HEK293T (cell line): ENCODE measurements at regions not wholly inside any gene's neighbourhood (a gene's known extent, or its start where the extent isn't known, plus 50 kb on each side); places are given as distances from the start of the nearest gene placed in this dataset.

Experiments
- BHLHE40 ChIP-seq: fragments of 450-650 bp; IDR thresholded peaks from 2 replicates; pipeline ENCODE4 v1.6.1; 2016; ENCODE audit warnings: mild to moderate bottlenecking, moderate library complexity, borderline replicate concordance
- FOXM1 ChIP-seq: fragments of 450-650 bp; IDR thresholded peaks from 2 replicates; pipeline ENCODE4 v1.6.1; 2017; ENCODE audit warnings: mild to moderate bottlenecking, borderline replicate concordance
- HDGF ChIP-seq: fragments of 450-650 bp; IDR thresholded peaks from 2 replicates; pipeline ENCODE4 v1.6.1; 2017; ENCODE audit warnings: antibody characterized with exemption, borderline replicate concordance
- LEF1 ChIP-seq: fragments of 450-650 bp; IDR thresholded peaks from 2 replicates; pipeline ENCODE4 v1.6.1; 2017; ENCODE audit warnings: mild to moderate bottlenecking, borderline replicate concordance
- NFRKB ChIP-seq: fragments of 450-650 bp; IDR thresholded peaks from 2 replicates; pipeline ENCODE4 v1.6.1; 2016; ENCODE audit warnings: mild to moderate bottlenecking, moderate library complexity
- SP1 ChIP-seq: fragments of 450-650 bp; IDR thresholded peaks from 2 replicates; pipeline ENCODE4 v1.6.1; 2017
- TARDBP ChIP-seq: fragments of 450-650 bp; IDR thresholded peaks from 2 replicates; pipeline ENCODE4 v1.6.1; 2016
- ZNF384 ChIP-seq: fragments of 450-650 bp; IDR thresholded peaks from 2 replicates; pipeline ENCODE4 v1.6.1; 2016
- TF ChIP-seq, protein P1 (sequence below): fragments of 450-650 bp; IDR thresholded peaks from 2 replicates; pipeline ENCODE4 v1.6.1; 2016

DNA sequence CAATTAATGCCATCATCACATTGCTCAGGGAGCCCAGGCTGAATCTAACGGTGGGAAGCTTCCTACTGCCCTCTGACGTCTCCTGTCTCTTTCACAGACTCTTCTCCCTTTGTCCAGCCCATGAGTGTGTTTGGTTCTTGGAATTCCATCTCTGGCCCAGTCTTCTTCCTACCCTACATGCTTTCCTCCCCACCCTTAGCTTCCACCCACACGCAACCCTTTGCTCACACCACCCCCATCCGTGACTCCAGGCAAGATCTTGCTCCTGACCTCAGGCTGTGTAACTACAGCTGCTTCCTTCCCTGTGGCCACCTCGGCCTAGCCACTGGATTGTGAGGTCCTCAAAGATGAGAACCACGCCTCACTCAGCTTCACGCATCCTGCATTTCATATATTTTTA is 72.3 kb upstream of the THBS1 start:
- TF ChIP-seq BHLHE40 = no peak
- no peak for TF ChIP-seq FOXM1
- TF ChIP-seq LEF1 = no peak
- no peak for TF ChIP-seq SP1
- no peak for TF ChIP-seq ZNF384
- TF ChIP-seq, protein P1, sequence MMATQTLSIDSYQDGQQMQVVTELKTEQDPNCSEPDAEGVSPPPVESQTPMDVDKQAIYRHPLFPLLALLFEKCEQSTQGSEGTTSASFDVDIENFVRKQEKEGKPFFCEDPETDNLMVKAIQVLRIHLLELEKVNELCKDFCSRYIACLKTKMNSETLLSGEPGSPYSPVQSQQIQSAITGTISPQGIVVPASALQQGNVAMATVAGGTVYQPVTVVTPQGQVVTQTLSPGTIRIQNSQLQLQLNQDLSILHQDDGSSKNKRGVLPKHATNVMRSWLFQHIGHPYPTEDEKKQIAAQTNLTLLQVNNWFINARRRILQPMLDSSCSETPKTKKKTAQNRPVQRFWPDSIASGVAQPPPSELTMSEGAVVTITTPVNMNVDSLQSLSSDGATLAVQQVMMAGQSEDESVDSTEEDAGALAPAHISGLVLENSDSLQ = no peak
- no peak for TF ChIP-seq TARDBP
- no peak for TF ChIP-seq NFRKB
- TF ChIP-seq HDGF = no peak
